Keratinocyte (primary cell): ENCODE measurements at regions not wholly inside any gene's neighbourhood (a gene's known extent, or its start where the extent isn't known, plus 50 kb on each side); places are given as distances from the start of the nearest gene placed in this dataset.

Source experiments
- DNase-seq: peaks from one replicate; pipeline ENCODE4 v3.0.0-alpha.2; 2011; ENCODE audit warnings: low read depth, missing footprints, low spot score
- FAIRE-seq: peaks from 2 replicates; lab custom pipeline; 2011; peaks lifted over from hg19 to GRCh38; lab: Jason Lieb, UNC
- H2AFZ ChIP-seq: 2 replicates; pipeline ENCODE4 v1.6.0; 2012; ENCODE audit warnings: low read length, control low read depth, inconsistent platforms; ENCODE audit not compliant: control insufficient read depth
- H3K27ac ChIP-seq: 2 replicates; pipeline ENCODE4 v1.5.1; 2011; ENCODE audit warnings: low read length; ENCODE audit not compliant: control insufficient read depth, insufficient read depth
- H3K27me3 ChIP-seq: 3 replicates; pipeline ENCODE4 v1.6.0; 2011; ENCODE audit warnings: low read length; ENCODE audit not compliant: control insufficient read depth, insufficient read depth; ENCODE audit errors: extremely low read depth
- H3K36me3 ChIP-seq, 2 experiments: 2 replicates in 1 of 2; 3 replicates in 1 of 2; pipeline ENCODE4 v1.5.1; 2011; ENCODE audit warnings: low read length in 2 of 2, mild to moderate bottlenecking in 1 of 2; ENCODE audit not compliant: control insufficient read depth in 2 of 2, insufficient read depth in 2 of 2; ENCODE audit errors: extremely low read depth in 1 of 2
- H3K4me1 ChIP-seq: 3 replicates; pipeline ENCODE4 v1.5.1; 2011; ENCODE audit warnings: low read length; ENCODE audit not compliant: control insufficient read depth, insufficient read depth; ENCODE audit errors: extremely low read depth
- H3K4me2 ChIP-seq: 3 replicates; pipeline ENCODE4 v1.6.0; 2011; ENCODE audit warnings: low read depth, low read length; ENCODE audit not compliant: control insufficient read depth, insufficient read depth; ENCODE audit errors: extremely low read depth
- H3K4me3 ChIP-seq, 3 experiments: fragments of 200-600 bp in 1 of 3; sonication (generic) in 1 of 3; 2 replicates in 2 of 3; 3 replicates in 1 of 3; pipeline ENCODE4 v1.5.1; 2011 to 2016; ENCODE audit warnings: low read length in 3 of 3, mild to moderate bottlenecking in 3 of 3, control low read depth in 2 of 3, inconsistent platforms in 1 of 3, low read depth in 1 of 3, mixed read lengths in 1 of 3, mixed run types in 1 of 3, moderate library complexity in 1 of 3; ENCODE audit not compliant: control insufficient read depth in 2 of 3, insufficient read depth in 2 of 3; ENCODE audit errors: extremely low read depth in 1 of 3
- H3K79me2 ChIP-seq: 2 replicates; pipeline ENCODE4 v1.6.0; 2012; ENCODE audit warnings: low read length; ENCODE audit not compliant: control insufficient read depth, insufficient read depth
- H3K9ac ChIP-seq: 3 replicates; pipeline ENCODE4 v1.6.0; 2011; ENCODE audit warnings: low read length; ENCODE audit not compliant: control insufficient read depth, insufficient read depth; ENCODE audit errors: extremely low read depth
- H3K9me1 ChIP-seq: 3 replicates; pipeline ENCODE4 v1.6.0; 2011; ENCODE audit warnings: low read length; ENCODE audit not compliant: control insufficient read depth, insufficient read depth; ENCODE audit errors: extremely low read depth
- H3K9me3 ChIP-seq: 2 replicates; pipeline ENCODE4 v1.5.1; 2012; ENCODE audit warnings: low read depth, low read length; ENCODE audit not compliant: control insufficient read depth
- H4K20me1 ChIP-seq: 3 replicates; pipeline ENCODE4 v1.6.0; 2011; ENCODE audit warnings: low read length; ENCODE audit not compliant: control insufficient read depth, insufficient read depth; ENCODE audit errors: extremely low read depth
- EZH2 ChIP-seq: IDR thresholded peaks from one replicate; pipeline ENCODE4 v1.6.1; 2012; ENCODE audit warnings: inconsistent platforms, mild to moderate bottlenecking, low read length, moderate library complexity
- dilution Hi-C: fragments of 300-500 bp; cut with MboI; formaldehyde crosslinking; loops from one replicate; pipeline ENCODE4 v1.7.0; 2020; ENCODE audit warnings: low sequenced_read_pairs; ENCODE audit not compliant: extremely low pct_ligation_motif_present
- TF ChIP-seq, protein P1 (sequence below), 3 experiments: IDR thresholded peaks in 1 of 3; conservative IDR thresholded peaks in 1 of 3; optimal IDR thresholded peaks in 1 of 3; 2 replicates in 2 of 3; 3 replicates in 1 of 3; pipeline versions ENCODE3 to v1.5.1; 2011; ENCODE audit warnings: low read length in 3 of 3, mild to moderate bottlenecking in 3 of 3, moderate library complexity in 2 of 3, control low read depth in 1 of 3, inconsistent platforms in 1 of 3; ENCODE audit not compliant: insufficient read depth in 2 of 3; ENCODE audit errors: extremely low read depth in 1 of 3

DNA sequence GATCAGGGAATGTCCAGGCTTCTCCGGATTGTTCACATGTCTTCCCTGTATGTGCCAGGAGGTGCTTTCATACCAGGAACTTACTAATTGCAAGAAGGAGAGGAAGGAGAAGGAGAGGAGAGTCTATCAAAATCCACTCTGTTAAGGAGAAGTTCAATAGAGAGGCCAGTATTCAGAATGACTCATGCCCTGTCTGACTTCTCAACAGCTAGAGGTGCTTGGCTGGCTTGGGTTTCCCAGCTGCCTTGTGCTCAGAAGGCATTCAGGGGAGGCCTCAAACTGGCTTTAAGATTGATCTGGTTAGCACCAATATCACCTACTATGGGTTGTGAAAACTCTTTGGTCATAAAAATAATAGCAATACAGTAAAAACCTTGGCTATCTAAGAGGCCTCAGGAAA lies 167.9 kb upstream of the GLRA1 start:
- Histone ChIP-seq H3K9me1 (no peaks in the 10 kb centered on the region), H3K4me3 (no peak overlapping the region), H3K4me2 (no peak overlapping the region), H3K4me1 (no peaks in the 10 kb centered on the region), H3K79me2 (no peaks in the 10 kb centered on the region), H3K9ac (no peak overlapping the region), H2AFZ (no peak overlapping the region), H4K20me1 (no peaks in the 10 kb centered on the region), H3K27me3 (no peaks in the 10 kb centered on the region), H3K36me3 (no peaks in the 10 kb centered on the region), H3K9me3 (no peaks in the 10 kb centered on the region), H3K27ac (no peak overlapping the region)
- DNase-seq: no peak
- TF ChIP-seq, protein P1, sequence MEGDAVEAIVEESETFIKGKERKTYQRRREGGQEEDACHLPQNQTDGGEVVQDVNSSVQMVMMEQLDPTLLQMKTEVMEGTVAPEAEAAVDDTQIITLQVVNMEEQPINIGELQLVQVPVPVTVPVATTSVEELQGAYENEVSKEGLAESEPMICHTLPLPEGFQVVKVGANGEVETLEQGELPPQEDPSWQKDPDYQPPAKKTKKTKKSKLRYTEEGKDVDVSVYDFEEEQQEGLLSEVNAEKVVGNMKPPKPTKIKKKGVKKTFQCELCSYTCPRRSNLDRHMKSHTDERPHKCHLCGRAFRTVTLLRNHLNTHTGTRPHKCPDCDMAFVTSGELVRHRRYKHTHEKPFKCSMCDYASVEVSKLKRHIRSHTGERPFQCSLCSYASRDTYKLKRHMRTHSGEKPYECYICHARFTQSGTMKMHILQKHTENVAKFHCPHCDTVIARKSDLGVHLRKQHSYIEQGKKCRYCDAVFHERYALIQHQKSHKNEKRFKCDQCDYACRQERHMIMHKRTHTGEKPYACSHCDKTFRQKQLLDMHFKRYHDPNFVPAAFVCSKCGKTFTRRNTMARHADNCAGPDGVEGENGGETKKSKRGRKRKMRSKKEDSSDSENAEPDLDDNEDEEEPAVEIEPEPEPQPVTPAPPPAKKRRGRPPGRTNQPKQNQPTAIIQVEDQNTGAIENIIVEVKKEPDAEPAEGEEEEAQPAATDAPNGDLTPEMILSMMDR (optimal IDR thresholded peaks at IDR 0.05 in 1 of 3, IDR thresholded peaks at IDR 0.05 in 1 of 3, conservative IDR thresholded peaks at IDR 0.05 in 1 of 3; ENCODE audit: extremely low read depth in 1 of 3, insufficient read depth in 2 of 3, low read length in 3 of 3): no peak
- TF ChIP-seq EZH2: no peak
- FAIRE-seq: no peak
- dilution Hi-C loops: no loop called here

DNA sequence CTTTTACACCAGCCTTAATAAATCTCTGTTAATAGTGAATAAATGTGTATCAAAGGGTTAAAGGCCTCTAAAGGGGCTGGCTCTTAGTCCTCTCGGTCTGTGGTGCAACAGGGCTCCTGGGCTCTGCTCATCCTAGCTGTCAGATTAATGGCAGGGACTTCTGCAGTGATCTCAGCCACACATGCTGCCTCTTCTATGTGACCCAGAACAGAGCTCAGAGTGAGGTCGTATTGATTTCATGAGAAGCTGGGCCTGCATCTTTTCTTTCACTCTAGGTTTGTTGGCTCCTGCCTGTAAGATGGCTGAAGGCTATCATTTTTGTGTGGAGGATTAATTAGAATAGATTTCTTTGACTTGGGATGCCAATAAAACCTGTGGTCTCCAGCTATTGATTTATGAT lies 165.0 kb upstream of the GLRA1 start:
- dilution Hi-C loops: no loop called here
- DNase-seq: no peak
- no peak for TF ChIP-seq EZH2
- TF ChIP-seq, protein P1 (optimal IDR thresholded peaks at IDR 0.05 in 1 of 3, IDR thresholded peaks at IDR 0.05 in 1 of 3, conservative IDR thresholded peaks at IDR 0.05 in 1 of 3; ENCODE audit: extremely low read depth in 1 of 3, insufficient read depth in 2 of 3, low read length in 3 of 3): no peak
- Histone ChIP-seq H3K9me3 (no peaks in the 10 kb centered on the region), H3K4me1 (no peaks in the 10 kb centered on the region), H3K4me2 (no peak overlapping the region), H4K20me1 (no peaks in the 10 kb centered on the region), H3K9me1 (no peaks in the 10 kb centered on the region), H3K79me2 (no peaks in the 10 kb centered on the region), H3K4me3 (no peak overlapping the region), H3K27me3 (no peaks in the 10 kb centered on the region), H2AFZ (no peak overlapping the region), H3K27ac (no peak overlapping the region), H3K9ac (no peak overlapping the region), H3K36me3 (no peaks in the 10 kb centered on the region)
- FAIRE-seq: no peak
